T-helper 1 cell (primary cell): ENCODE measurements at regions not wholly inside any gene's neighbourhood (a gene's known extent, or its start where the extent isn't known, plus 50 kb on each side); places are given as distances from the start of the nearest gene placed in this dataset.

Source experiments
- DNase-seq, 5 donors: peaks; one replicate each; pipeline ENCODE4 v3.0.0-alpha.2; 2012 to 2020

- DNase-seq, result no peak
Measured at GRCh38 chr15:47607695-47608094, 109.6 kb upstream of the SEMA6D start.

DNA sequence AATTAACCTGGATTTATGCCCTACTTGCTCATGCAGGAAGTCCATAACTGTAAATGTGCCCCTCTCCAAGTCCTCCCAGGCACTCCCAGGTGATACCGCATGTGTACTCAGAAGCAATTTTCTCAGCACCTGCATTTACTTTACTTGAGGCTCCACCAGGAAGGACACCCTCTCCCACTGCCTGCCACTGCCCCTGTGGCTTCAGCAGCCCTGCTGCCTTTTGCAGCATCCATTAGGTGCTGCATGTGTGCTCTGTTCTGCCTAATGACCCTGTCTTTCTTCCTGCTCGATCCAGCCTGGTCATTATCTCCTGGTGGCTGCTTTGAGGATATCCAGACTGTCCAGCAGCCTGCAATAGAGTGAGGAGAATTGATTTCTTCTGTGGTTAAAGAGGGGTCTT lies 107.6 kb upstream of the SEMA6D start:
- no peak for DNase-seq

DNA sequence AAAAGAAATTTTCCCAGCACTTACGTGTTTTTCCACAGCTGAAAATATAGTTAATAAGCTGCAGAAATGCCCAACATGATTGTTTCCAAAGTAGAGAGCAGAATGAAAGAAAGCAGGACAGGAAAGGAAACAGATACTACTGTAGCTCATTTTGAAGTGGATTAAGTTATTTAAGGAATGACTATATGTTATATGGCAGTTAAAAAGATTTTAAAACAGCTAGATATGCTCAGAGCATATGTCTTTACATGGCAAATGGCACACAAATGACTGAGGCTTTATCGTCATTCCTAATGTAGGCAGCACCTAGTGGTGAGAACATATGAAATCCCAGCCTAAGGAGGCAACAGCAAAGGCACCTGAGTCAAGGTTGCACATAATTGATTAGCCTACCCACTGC lies 106.6 kb upstream of the SEMA6D start:
- DNase-seq, result no peak

DNA sequence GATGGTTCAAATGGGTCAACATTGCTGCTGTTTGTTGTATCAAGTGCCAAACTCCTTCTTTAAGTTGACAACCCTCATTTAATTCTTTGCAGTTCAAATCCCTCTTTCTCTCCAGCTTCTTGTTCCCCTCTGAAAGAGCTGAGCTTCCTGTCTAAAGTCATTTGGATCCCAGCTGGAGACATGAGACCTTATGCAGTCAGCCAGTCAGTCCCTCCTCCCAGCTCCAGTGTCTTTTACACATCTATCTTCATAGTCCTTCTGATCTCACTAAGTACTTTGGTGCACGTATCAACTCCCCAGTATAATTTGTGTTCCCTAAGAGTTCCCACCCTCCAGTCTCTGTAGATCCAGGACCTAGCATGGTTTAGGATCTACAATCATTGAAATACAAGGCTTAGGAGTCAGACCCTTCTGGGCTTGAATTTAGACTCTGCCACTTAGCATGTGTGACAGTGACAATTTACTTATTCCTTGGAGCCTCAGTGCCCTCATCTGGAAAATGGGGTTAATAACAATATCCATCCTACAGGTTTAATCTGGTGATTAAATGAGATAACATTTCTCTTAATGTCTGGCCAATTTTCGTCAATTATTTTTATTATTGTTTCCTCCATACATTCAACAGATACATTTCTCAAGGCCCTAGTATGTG lies 102.8 kb upstream of the SEMA6D start:
- DNase-seq, result no peak

- DNase-seq, result no peak
Measured at GRCh38 chr15:47616876-47617275, 100.4 kb upstream of the SEMA6D start.

DNA sequence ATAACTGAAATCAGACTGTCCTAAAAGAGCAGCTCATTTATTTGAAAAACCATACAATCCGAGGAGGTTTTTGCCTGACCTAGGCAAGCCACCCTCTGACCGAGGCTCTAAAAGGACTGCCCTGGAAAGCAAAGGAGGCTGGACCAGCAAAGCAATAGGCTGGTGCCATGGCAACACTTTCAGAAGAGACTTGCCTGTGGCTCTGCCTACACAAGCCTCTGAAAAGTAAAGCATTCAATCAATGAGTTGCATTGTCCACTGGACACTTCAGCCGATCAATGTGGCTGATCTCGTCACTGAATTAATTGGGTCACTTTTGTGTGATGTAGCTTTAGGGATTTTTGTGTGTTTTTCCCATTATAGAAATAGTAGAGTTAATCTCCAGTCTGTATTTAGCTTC lies 99.1 kb upstream of the SEMA6D start:
- DNase-seq, result no peak

GRCh38 chr15:47620960-47621681 lies 96.2 kb upstream of the SEMA6D start:
- no peak for DNase-seq

- DNase-seq, result no peak
Measured at GRCh38 chr15:47622055-47622454, 95.2 kb upstream of the SEMA6D start.

DNA sequence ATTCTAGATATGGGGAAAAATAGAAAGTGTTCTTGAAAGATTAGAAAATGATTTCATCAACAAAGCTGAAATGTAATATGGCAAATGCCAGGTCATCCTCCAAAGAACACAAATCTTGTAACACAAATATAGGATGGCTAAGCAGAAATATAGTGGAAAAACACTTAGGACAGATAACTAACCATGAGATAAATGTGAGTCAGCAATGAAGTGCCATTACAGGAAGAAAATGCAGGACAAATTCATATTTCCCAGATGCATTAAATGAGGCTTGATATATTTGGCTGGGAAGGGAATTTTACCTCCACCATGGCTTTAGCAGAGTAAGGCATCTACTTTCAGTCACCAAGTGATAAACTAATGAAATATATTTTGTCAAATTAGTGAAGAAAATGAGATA lies 92.8 kb upstream of the SEMA6D start:
- no peak for DNase-seq

DNA sequence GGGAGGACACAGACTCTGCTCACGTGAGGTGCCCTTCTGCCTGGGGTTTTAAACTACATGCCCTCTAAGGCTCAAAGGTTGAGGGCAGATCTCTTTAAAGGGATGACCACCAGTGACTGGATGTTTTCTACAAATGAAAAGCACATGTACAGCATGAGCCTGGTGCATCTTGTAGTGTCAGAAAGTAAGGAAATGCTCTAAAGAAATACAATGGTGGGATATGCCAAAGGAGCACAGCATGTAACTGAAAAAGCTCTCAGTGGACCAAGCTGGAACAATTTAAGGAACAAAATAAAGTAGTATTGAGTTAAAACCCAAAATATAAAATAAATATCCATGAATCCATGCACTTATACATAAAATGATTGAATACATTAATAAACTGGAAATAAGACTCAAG lies 78.3 kb upstream of the SEMA6D start:
- no peak for DNase-seq

DNA sequence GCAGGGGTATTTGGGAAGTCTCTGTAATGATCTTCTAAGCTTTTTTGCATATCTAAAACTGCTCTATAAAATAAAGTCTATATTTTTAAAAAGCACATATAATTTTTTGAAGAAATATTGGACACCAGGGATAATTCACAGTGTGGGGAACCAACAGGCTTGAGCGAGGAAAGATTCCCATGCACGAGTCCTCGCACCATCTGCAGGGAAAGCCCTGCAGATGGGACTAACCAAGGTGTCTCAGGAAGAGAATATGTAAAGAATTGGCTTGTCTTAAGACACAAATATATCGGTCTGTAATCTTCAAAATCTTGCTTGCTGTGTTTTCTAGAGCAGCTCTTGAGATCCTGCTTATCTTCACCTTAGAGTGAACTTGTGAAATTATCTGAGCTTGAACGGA lies 77.2 kb upstream of the SEMA6D start:
- no peak for DNase-seq

DNA sequence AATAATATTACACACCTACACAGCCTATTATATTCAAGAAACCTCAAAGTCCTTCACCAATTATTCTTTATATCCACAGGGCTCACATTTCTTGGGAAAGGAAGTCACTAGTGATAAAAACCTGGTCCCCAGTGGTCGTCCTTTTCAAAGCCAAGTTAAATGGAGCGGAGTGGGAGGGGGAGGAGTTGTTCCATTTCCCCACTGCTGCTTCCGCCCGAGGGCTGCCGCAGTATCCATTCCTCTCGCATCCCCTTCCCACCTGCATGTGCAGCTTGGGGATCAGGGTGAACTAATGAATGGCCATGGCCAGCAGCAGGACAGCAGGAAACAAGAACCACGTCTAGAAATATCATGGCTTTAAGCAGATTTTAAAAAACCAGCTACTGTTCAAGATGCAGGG lies 76.4 kb upstream of the SEMA6D start:
- no peak for DNase-seq

- no peak for DNase-seq
Measured at GRCh38 chr15:47644722-47645121, 72.6 kb upstream of the SEMA6D start.

DNA sequence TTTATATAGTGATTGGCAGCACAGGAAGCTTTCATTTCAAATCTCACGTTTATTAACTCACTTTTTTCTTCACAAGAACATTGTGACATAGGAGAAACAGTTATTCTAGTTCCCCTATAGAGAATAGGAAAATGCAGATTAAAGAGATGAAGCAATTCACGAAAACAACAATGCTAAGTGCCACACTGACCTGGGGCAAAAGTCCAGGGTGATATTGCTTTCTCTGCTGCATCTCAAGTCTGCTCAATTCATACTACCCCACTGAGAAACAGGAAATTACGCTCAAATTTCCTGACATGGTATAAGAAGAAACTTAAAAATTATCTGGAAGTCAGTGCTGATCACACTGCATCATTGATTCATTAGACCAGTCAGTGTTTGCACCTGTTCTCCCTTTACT lies 66.7 kb upstream of the SEMA6D start:
- no peak for DNase-seq

DNA sequence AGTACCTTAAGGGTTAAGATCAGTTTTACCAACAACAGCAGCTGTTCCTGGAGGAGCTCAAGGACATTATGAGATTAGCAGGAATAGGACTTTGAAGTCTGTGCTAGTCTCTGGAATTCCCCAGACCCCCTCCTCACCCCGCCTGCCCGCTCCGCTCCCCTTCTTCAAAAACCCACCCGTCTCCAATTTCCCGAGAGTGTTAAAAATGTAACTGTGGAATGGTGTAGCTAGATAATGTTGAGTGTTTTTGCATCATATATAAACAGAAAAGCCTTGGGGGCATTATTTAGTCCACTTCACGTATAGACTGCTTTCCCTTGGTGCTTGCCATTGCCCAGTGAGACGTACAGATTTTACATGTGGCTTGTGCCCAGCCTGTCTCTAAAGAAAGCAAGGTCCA lies 65.0 kb upstream of the SEMA6D start:
- no peak for DNase-seq

DNA sequence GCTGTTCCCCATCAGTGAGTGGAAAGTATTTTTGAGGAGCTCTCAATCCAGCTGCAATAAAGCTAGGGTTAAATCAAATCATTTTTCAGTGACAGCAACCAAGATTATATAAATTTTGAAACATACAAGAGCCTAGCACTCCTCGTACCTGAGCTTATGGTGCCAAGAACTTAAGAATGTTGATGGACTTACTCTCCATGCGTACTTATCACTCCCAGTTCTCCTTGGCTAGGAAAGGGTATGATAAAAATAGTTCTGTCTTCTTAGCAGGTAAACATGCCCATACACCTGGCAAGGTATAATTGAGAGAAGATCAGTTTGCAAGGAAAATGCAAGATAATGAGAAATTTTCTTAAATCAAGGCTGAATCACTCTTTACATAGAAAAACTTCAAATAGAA lies 64.5 kb upstream of the SEMA6D start:
- DNase-seq, result no peak

- DNase-seq, result no peak
Measured at GRCh38 chr15:47661661-47662180, 55.6 kb upstream of the SEMA6D start.

GRCh38 chr15:47663101-47663500 lies 54.2 kb upstream of the SEMA6D start:
- DNase-seq, result no peak
